Lower lobe of right lung (tissue), 2 donors: ENCODE measurements at regions not wholly inside any gene's neighbourhood (a gene's known extent, or its start where the extent isn't known, plus 50 kb on each side); places are given as distances from the start of the nearest gene placed in this dataset.
"Not testable (repeated sequence)": the region's sequence is repeated elsewhere in the genome, so short reads cannot be mapped to it uniquely, and the experiment has no call there.

ENCODE experiments used
- ATAC-seq, 2 donors: fragments of 200-7000 bp; cut with Tn5 transposase; one replicate each; pipeline ENCODE4 v1.9.1; 2020 to 2022; ENCODE audit warnings: mild to moderate bottlenecking in 2 of 2, moderate library complexity in 2 of 2
- DNase-seq: peaks from one replicate; pipeline ENCODE4 v3.0.0-alpha.2; 2020
- H3K27ac ChIP-seq: fragments of 200-600 bp; one replicate; pipeline ENCODE4 v1.8.0; 2022
- H3K27me3 ChIP-seq: fragments of 200-600 bp; one replicate; pipeline ENCODE4 v1.8.0; 2022; ENCODE audit warnings: low read depth
- H3K36me3 ChIP-seq: fragments of 200-600 bp; one replicate; pipeline ENCODE4 v1.8.0; 2022; ENCODE audit warnings: mild to moderate bottlenecking
- H3K4me1 ChIP-seq: fragments of 200-600 bp; one replicate; pipeline ENCODE4 v1.8.0; 2022
- H3K4me3 ChIP-seq: fragments of 200-600 bp; one replicate; pipeline ENCODE4 v1.8.0; 2022; ENCODE audit warnings: mild to moderate bottlenecking
- H3K9me3 ChIP-seq: fragments of 200-600 bp; one replicate; pipeline ENCODE4 v1.8.0; 2022
- intact Hi-C: fragments of 100-400 bp; cut with DNase I; formaldehyde crosslinking; loops from one replicate; pipeline ENCODE4 v1.11.0; 2022
- TF ChIP-seq, protein P1 (sequence below): fragments of 200-600 bp; IDR thresholded peaks from one replicate; pipeline ENCODE4 v1.8.0; 2022; ENCODE audit warnings: antibody characterized with exemption, mild to moderate bottlenecking
- donor health status: DM: no; HTN: yes; CAD: no; lungs with severe emphysema.

DNA sequence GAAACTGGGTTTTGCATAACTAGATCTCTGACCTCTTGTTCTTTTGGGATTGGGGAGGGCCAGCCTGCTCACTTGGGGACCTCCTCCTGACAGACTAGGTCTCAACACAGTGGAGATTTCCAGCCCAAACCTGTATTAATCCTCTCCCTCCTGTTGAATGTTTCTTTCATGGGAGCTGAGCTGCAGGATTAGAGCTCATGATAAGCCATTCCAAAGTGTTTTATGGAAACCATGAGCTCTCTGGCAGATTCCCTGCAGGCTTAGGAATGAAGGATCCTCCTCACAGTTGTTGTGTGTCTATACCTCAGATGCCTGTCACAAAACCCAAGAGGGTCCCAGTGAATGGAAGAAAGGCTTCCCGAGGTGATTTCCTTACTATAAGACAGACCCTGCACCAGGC, 248.4 kb upstream of the B3GAT1 start:
- H3K4me3 ChIP-seq: no peak overlapping the region
- H3K4me1 ChIP-seq: no peaks in the 10 kb centered on the region
- H3K27me3 ChIP-seq: no peaks in the 10 kb centered on the region
- DNase-seq (no peak), ATAC-seq (no peak)
- H3K36me3 ChIP-seq: no peaks in the 10 kb centered on the region
- H3K9me3 ChIP-seq: no peaks in the 10 kb centered on the region
- intact Hi-C loops: no loop called here
- no peak overlapping the region for H3K27ac ChIP-seq
- TF ChIP-seq, protein P1, sequence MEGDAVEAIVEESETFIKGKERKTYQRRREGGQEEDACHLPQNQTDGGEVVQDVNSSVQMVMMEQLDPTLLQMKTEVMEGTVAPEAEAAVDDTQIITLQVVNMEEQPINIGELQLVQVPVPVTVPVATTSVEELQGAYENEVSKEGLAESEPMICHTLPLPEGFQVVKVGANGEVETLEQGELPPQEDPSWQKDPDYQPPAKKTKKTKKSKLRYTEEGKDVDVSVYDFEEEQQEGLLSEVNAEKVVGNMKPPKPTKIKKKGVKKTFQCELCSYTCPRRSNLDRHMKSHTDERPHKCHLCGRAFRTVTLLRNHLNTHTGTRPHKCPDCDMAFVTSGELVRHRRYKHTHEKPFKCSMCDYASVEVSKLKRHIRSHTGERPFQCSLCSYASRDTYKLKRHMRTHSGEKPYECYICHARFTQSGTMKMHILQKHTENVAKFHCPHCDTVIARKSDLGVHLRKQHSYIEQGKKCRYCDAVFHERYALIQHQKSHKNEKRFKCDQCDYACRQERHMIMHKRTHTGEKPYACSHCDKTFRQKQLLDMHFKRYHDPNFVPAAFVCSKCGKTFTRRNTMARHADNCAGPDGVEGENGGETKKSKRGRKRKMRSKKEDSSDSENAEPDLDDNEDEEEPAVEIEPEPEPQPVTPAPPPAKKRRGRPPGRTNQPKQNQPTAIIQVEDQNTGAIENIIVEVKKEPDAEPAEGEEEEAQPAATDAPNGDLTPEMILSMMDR: no peak

DNA sequence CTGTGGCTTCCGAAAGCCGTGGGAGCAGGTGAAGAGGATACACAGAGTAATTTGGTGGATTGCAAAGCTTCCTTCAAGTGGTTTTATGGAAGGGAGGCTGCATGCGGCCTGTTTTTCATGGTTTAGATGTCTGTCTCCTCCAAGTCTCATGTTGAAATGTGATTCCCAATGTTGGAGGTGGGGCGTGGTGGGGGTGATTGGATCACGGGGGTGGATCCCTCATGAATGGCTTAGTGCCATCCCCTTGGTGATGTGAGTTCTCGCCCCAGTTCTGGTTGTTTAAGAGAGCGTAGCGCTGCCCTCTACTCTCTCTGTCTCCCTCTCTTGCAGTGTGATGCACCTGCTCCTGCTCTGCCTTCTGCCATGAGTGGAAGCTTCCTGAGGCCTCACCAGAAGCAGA, 247.8 kb upstream of the B3GAT1 start:
- DNase-seq (no peak), ATAC-seq (no peak)
- Histone ChIP-seq H3K27me3 (no peaks in the 10 kb centered on the region), H3K9me3 (no peaks in the 10 kb centered on the region), H3K4me1 (no peaks in the 10 kb centered on the region), H3K27ac (no peak overlapping the region), H3K4me3 (no peak overlapping the region), H3K36me3 (no peaks in the 10 kb centered on the region)
- TF ChIP-seq, protein P1: no peak
- intact Hi-C loops: no loop called here

DNA sequence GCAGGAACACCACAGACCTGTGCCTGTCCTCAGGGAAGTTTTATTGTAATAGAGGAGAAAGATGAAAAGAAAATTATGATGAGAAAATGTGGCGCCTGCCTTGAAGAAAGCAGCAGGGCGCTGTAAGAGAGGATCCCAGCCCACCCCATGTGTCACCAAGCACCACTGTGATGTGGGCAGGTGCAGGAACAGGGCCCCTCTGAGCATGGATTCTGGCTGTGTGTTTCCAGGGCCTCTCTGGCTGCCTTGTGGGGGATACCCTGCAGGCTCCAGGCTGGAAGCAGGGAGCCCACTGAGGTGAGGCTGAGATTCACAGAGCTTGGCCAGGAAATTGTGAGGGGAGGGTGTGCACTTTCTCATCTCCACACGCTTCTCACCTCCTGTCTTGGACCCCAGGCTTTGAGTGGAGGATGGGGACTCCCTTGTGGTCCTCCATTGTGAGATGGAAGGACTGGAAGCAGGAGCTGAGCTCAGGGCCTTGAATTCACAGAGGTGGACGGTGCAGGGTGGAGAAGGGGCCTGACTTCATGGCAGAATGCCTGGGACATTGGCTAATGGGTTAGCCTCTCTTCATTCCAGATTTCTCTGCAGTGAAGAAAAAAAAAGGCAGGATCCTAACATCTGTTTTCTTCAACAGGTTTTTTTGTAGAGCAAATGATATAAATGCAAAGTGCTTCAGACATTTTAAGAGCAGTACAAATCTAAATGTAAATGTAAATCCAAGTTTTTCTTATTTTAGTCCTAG, 246.6 kb upstream of the B3GAT1 start:
- intact Hi-C loops: no loop called here
- ATAC-seq: no peak

DNA sequence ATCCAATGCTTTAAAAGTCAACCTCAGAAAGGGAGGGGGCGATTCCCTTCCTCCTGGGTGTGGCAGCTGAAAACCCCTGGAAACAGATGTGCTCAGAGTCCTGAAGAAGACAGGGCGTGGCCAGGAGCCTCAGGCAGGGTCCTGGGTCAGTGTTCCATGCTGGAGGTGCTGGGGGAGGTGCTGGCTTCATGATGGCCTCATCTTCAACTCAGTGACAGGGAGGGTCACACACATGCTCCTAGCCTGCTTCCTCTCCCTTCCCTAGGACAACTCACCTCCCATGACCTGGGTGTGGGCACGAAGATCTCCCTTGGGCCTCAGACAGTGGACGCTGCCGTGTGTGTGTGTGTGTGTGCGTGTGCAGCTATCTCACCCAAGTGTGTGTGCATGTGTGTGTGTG, 245.6 kb upstream of the B3GAT1 start:
- intact Hi-C loops: no loop called here

More for the DNA sequence above, 246.6 kb upstream of the B3GAT1 start:
- DNase-seq: no peak
- no peaks in the 10 kb centered on the region for H3K4me1 ChIP-seq
- H3K9me3 ChIP-seq: no peaks in the 10 kb centered on the region
- H3K36me3 ChIP-seq: no peaks in the 10 kb centered on the region
- H3K4me3 ChIP-seq: no peak overlapping the region
- no peaks in the 10 kb centered on the region for H3K27me3 ChIP-seq
- no peak overlapping the region for H3K27ac ChIP-seq
- TF ChIP-seq, protein P1: no peak

DNA sequence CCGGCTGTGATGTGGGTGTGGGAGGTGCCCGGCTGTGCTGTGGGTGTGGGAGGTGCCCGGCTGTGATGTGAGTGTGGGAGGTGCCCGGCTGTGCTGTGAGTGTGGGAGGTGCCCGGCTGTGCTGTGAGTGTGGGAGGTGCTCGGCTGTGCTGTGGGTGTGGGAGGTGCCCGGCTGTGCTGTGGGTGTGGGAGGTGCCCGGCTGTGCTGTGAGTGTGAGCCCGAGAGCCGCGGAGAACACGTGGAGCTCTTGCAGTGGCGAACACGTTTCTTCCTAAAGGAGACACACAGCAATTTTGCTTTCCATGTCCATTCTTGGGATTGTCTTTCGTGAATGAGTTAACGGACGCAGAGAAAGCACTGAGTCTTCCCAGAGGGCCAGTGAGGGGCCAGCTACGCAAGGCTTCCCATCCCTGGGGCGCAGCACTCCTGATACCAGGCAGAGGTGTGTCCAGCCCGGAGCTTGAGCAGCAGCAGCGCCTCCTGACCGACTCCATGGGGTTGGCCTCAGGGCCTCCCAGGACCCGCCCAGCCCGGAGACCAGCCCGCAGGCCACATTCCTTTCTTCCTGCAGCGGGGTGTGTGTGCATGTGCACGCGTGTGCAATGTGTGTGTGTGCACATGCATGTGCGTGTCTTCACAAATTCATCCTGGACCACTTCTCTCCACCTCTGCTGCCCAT, 245.0 kb upstream of the B3GAT1 start:
- no peaks in the 10 kb centered on the region for H3K9me3 ChIP-seq
- DNase-seq (no peak), ATAC-seq (no peak)
- TF ChIP-seq, protein P1: no peak
- H3K27ac ChIP-seq: no peak overlapping the region
- H3K27me3 ChIP-seq: peaks cover 7% of the 10 kb centered on the region
- no peaks in the 10 kb centered on the region for H3K36me3 ChIP-seq
- intact Hi-C loops: no loop called here
- no peaks in the 10 kb centered on the region for H3K4me1 ChIP-seq
- no peak overlapping the region for H3K4me3 ChIP-seq

More for the DNA sequence above, 245.6 kb upstream of the B3GAT1 start:
- TF ChIP-seq, protein P1: no peak
- Histone ChIP-seq H3K27ac (no peak overlapping the region), H3K4me3 (no peak overlapping the region), H3K36me3 (no peaks in the 10 kb centered on the region), H3K9me3 (no peaks in the 10 kb centered on the region), H3K4me1 (no peaks in the 10 kb centered on the region), H3K27me3 (peaks cover 4% of the 10 kb centered on the region)
- ATAC-seq: no peak
- no peak for DNase-seq

DNA sequence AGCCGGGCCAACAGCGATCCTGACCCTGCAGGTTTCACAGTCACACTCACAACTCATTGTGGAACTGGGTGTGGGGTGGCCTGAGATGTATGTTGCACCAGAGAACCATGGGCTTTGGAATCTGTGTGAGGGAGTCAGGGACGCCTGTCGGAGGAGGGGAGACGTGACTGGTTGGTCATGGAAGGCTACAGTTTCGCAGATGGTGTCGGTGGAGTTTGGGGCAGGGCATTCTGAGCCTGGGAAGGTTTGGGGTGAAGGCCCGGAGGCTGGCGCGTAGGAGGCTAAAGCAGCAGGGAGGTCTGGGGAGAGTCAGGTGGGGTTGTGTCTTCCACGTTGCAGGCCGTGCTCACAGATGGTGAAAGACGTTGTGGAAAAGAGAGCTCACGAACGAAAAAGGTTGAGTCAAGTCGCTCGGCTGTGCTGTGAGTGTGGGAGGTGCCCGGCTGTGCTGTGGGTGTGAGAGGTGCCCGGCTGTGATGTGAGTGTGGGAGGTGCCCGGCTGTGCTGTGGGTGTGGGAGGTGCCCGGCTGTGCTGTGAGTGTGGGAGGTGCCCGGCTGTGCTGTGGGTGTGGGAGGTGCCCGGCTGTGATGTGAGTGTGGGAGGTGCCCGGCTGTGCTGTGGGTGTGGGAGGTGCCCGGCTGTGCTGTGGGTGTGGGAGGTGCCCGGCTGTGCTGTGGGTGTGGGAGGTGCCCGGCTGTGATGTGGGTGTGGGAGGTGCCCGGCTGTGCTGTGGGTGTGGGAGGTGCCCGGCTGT, 244.2 kb upstream of the B3GAT1 start:
- H3K27ac ChIP-seq, H3K36me3 ChIP-seq, H3K9me3 ChIP-seq, H3K27me3 ChIP-seq, H3K4me1 ChIP-seq, ATAC-seq, H3K4me3 ChIP-seq, intact Hi-C loops, DNase-seq: not testable (repeated sequence)
